Mesenchymal stem cell (in vitro differentiated cells and primary cell): ENCODE measurements at regions not wholly inside any gene's neighbourhood (a gene's known extent, or its start where the extent isn't known, plus 50 kb on each side); places are given as distances from the start of the nearest gene placed in this dataset.
A peak's percentile ranks its signal among the peaks of the same experiment; 100 is the strongest.

Experiments
- DNase-seq: peaks from one replicate; pipeline ENCODE4 v3.0.0-alpha.2; 2013
- H2AFZ ChIP-seq: one replicate; pipeline ENCODE4 v1.6.1; 2013; ENCODE audit warnings: low read depth, mild to moderate bottlenecking, control low read depth, inconsistent platforms, low read length, moderate library complexity
- H2AK5ac ChIP-seq: 2 replicates; pipeline ENCODE4 v1.6.1; 2013; ENCODE audit warnings: low read length, moderate library complexity, mild to moderate bottlenecking, inconsistent platforms; ENCODE audit not compliant: severe bottlenecking
- H2BK120ac ChIP-seq: one replicate; pipeline ENCODE4 v1.6.1; 2013; ENCODE audit warnings: low read depth, mild to moderate bottlenecking, inconsistent platforms, low read length, moderate library complexity
- H2BK12ac ChIP-seq, 2 experiments: one replicate each; pipeline ENCODE4 v1.6.1; 2013; ENCODE audit warnings: inconsistent platforms in 2 of 2, low read length in 2 of 2, mild to moderate bottlenecking in 2 of 2, moderate library complexity in 2 of 2, control low read depth in 1 of 2
- H2BK15ac ChIP-seq: one replicate; pipeline ENCODE4 v1.6.1; 2013; ENCODE audit warnings: mild to moderate bottlenecking, low read depth, inconsistent platforms; ENCODE audit not compliant: poor library complexity, severe bottlenecking
- H2BK5ac ChIP-seq: 2 replicates; pipeline ENCODE4 v1.6.1; 2013; ENCODE audit warnings: low read depth, mild to moderate bottlenecking, low read length, control low read depth, inconsistent platforms; ENCODE audit not compliant: poor library complexity, severe bottlenecking
- H3K14ac ChIP-seq, 2 experiments: one replicate each; pipeline ENCODE4 v1.6.1; 2013; ENCODE audit warnings: inconsistent platforms in 2 of 2, low read length in 2 of 2, control low read depth in 1 of 2, mild to moderate bottlenecking in 1 of 2, moderate library complexity in 1 of 2
- H3K18ac ChIP-seq, 2 experiments: one replicate each; pipeline ENCODE4 v1.6.1; 2013; ENCODE audit warnings: inconsistent platforms in 2 of 2, low read length in 2 of 2, control low read depth in 1 of 2, low read depth in 1 of 2, mild to moderate bottlenecking in 1 of 2
- H3K23ac ChIP-seq, 2 experiments: one replicate each; pipeline ENCODE4 v1.6.1; 2013; ENCODE audit warnings: inconsistent platforms in 2 of 2, low read length in 2 of 2, mild to moderate bottlenecking in 2 of 2, moderate library complexity in 2 of 2, control low read depth in 1 of 2
- H3K27ac ChIP-seq: 2 replicates; pipeline ENCODE4 v1.5.1; 2013; ENCODE audit warnings: mild to moderate bottlenecking, moderate library complexity, low read length, control low read depth, inconsistent platforms; ENCODE audit not compliant: poor library complexity, severe bottlenecking
- H3K27me3 ChIP-seq, 2 experiments: 2 replicates each; pipeline versions ENCODE4 v1.6.1 to v1.7.0; 2013; ENCODE audit warnings: low read length in 2 of 2, mild to moderate bottlenecking in 2 of 2, moderate library complexity in 2 of 2, control low read depth in 1 of 2, inconsistent platforms in 1 of 2; ENCODE audit not compliant: control insufficient read depth in 1 of 2, insufficient read depth in 1 of 2
- H3K36me3 ChIP-seq, 2 experiments: 2 replicates each; pipeline versions ENCODE4 v1.6.1 to v1.7.0; 2013; ENCODE audit warnings: low read length in 2 of 2, control low read depth in 1 of 2, inconsistent platforms in 1 of 2, low read depth in 1 of 2, mild to moderate bottlenecking in 1 of 2; ENCODE audit not compliant: insufficient read depth in 2 of 2, control insufficient read depth in 1 of 2
- H3K4ac ChIP-seq, 2 experiments: one replicate each; pipeline ENCODE4 v1.6.1; 2013; ENCODE audit warnings: inconsistent platforms in 2 of 2, low read length in 2 of 2, mild to moderate bottlenecking in 2 of 2, moderate library complexity in 2 of 2, control low read depth in 1 of 2, low read depth in 1 of 2
- H3K4me1 ChIP-seq: 2 replicates; pipeline ENCODE4 v1.6.1; 2013; ENCODE audit warnings: low read depth, low read length, control low read depth; ENCODE audit not compliant: control insufficient read depth, insufficient read depth
- H3K4me2 ChIP-seq: 2 replicates; pipeline ENCODE4 v1.6.1; 2013; ENCODE audit warnings: low read length, mild to moderate bottlenecking, inconsistent platforms; ENCODE audit not compliant: poor library complexity, severe bottlenecking
- H3K4me3 ChIP-seq, 2 experiments: 2 replicates each; pipeline versions ENCODE4 v1.5.1 to v1.7.0; 2013; ENCODE audit warnings: low read length in 2 of 2, mild to moderate bottlenecking in 2 of 2, control low read depth in 1 of 2, low read depth in 1 of 2; ENCODE audit not compliant: insufficient read depth in 1 of 2
- H3K79me1 ChIP-seq: replicated peaks from 2 replicates; pipeline ENCODE4 v1.6.1; 2013; ENCODE audit warnings: mild to moderate bottlenecking, control low read depth, low read length, inconsistent platforms; ENCODE audit not compliant: poor library complexity, severe bottlenecking
- H3K9ac ChIP-seq: 2 replicates; pipeline ENCODE4 v1.7.0; 2013; ENCODE audit warnings: mild to moderate bottlenecking, low read length, moderate library complexity
- H3K9me3 ChIP-seq: 2 replicates; pipeline ENCODE4 v1.7.0; 2013; ENCODE audit warnings: mild to moderate bottlenecking, low read length; ENCODE audit not compliant: control insufficient read depth
- H4K8ac ChIP-seq: one replicate; pipeline ENCODE4 v1.6.1; 2013; ENCODE audit warnings: inconsistent platforms, mild to moderate bottlenecking, low read length, moderate library complexity
- H4K91ac ChIP-seq: one replicate; pipeline ENCODE4 v1.6.1; 2013; ENCODE audit warnings: mild to moderate bottlenecking, low read length, inconsistent platforms
- WGBS: methylation state at CpG from one replicate; pipeline ENCODE4 v1.1.7; 2013; ENCODE audit warnings: mixed read lengths; 5-methylcytosine and 5-hydroxymethylcytosine counted together

GRCh38 chr11:13782390-13783075, 114.1 kb downstream of the FAR1 start:
- Histone ChIP-seq H3K4me3 (no peak overlapping the region), H3K27ac (no peak overlapping the region), H2BK12ac (no peak overlapping the region), H4K8ac (no peak overlapping the region), H3K23ac (no peak overlapping the region), H3K4me1 (peaks cover 2% of the 10 kb centered on the region), H3K36me3 (no peaks in the 10 kb centered on the region), H3K4me2 (no peak overlapping the region), H2AK5ac (no peak overlapping the region), H3K4ac (no peak overlapping the region), H4K91ac (no peak overlapping the region), H2BK15ac (no peak overlapping the region), H3K9ac (no peak overlapping the region), H3K9me3 (no peaks in the 10 kb centered on the region), H3K14ac (no peak overlapping the region), H2AFZ (no peak overlapping the region), H3K79me1 (no peaks in the 10 kb centered on the region), H2BK120ac (no peak overlapping the region), H3K27me3 (peaks cover 23 to 34% of the 10 kb centered on the region in 2 experiments), H2BK5ac (no peak overlapping the region), H3K18ac (no peak overlapping the region)
- WGBS: 94% methylated on average over 7 of the region's 8 CpGs
- no peak for DNase-seq

GRCh38 chr11:13784441-13784840, 116.0 kb downstream of the FAR1 start:
- no peak overlapping the region for H4K8ac ChIP-seq
- no peak overlapping the region for H3K14ac ChIP-seq
- no peak overlapping the region for H3K4ac ChIP-seq
- H2AK5ac ChIP-seq: no peak overlapping the region
- no peak overlapping the region for H3K4me3 ChIP-seq
- H3K36me3 ChIP-seq: no peaks in the 10 kb centered on the region
- DNase-seq: no peak
- no peaks in the 10 kb centered on the region for H3K9me3 ChIP-seq
- peaks cover 14 to 39% of the 10 kb centered on the region in 2 experiments for H3K27me3 ChIP-seq
- no peak overlapping the region for H3K23ac ChIP-seq
- H3K18ac ChIP-seq: no peak overlapping the region
- no peak overlapping the region for H3K27ac ChIP-seq
- no peak overlapping the region for H2BK120ac ChIP-seq
- WGBS: 76% methylated on average over 2 of the region's 3 CpGs
- H3K4me1 ChIP-seq: peaks cover 2% of the 10 kb centered on the region
- no peak overlapping the region for H4K91ac ChIP-seq
- H2BK5ac ChIP-seq: no peak overlapping the region
- no peak overlapping the region for H2BK15ac ChIP-seq
- H3K9ac ChIP-seq: no peak overlapping the region
- no peaks in the 10 kb centered on the region for H3K79me1 ChIP-seq
- no peak overlapping the region for H3K4me2 ChIP-seq
- no peak overlapping the region for H2AFZ ChIP-seq
- no peak overlapping the region for H2BK12ac ChIP-seq

GRCh38 chr11:13784855-13785254, 116.4 kb downstream of the FAR1 start:
- Histone ChIP-seq H3K27ac (no peak overlapping the region), H3K79me1 (no peaks in the 10 kb centered on the region), H3K36me3 (no peaks in the 10 kb centered on the region), H3K4ac (no peak overlapping the region), H3K9me3 (peaks cover 2% of the 10 kb centered on the region), H2AK5ac (no peak overlapping the region), H4K91ac (no peak overlapping the region), H3K18ac (no peak overlapping the region), H2BK5ac (no peak overlapping the region), H3K9ac (no peak overlapping the region), H4K8ac (no peak overlapping the region), H3K23ac (no peak overlapping the region), H3K27me3 (peaks cover 14 to 39% of the 10 kb centered on the region in 2 experiments), H3K4me2 (no peak overlapping the region), H2BK120ac (no peak overlapping the region), H3K4me1 (peaks cover 2% of the 10 kb centered on the region), H2BK15ac (no peak overlapping the region), H2BK12ac (no peak overlapping the region), H3K4me3 (no peak overlapping the region), H2AFZ (no peak overlapping the region), H3K14ac (no peak overlapping the region)
- 90% methylated on average over 4 of the region's 5 CpGs for WGBS
- no peak for DNase-seq

GRCh38 chr11:13786688-13787087, 118.2 kb downstream of the FAR1 start:
- Histone ChIP-seq H3K14ac (peak overlapping the region in 1 of 2 experiments; percentile 8), H3K4me3 (no peak overlapping the region), H2BK15ac (no peak overlapping the region), H2BK5ac (no peak overlapping the region), H3K4me1 (peaks cover 2% of the 10 kb centered on the region), H3K27ac (no peak overlapping the region), H2BK120ac (no peak overlapping the region), H3K27me3 (peaks cover 14 to 39% of the 10 kb centered on the region in 2 experiments), H3K9me3 (peaks cover 4% of the 10 kb centered on the region), H2AK5ac (no peak overlapping the region), H4K91ac (no peak overlapping the region), H3K23ac (no peak overlapping the region), H3K79me1 (no peaks in the 10 kb centered on the region), H4K8ac (no peak overlapping the region), H2AFZ (no peak overlapping the region), H2BK12ac (no peak overlapping the region), H3K4ac (no peak overlapping the region), H3K18ac (no peak overlapping the region), H3K36me3 (no peaks in the 10 kb centered on the region), H3K9ac (no peak overlapping the region), H3K4me2 (no peak overlapping the region)
- no peak for DNase-seq
- WGBS: 65% methylated on average over 3 of the region's 3 CpGs
